ENCODE measurements at regions not wholly inside any gene's neighbourhood (a gene's known extent, or its start where the extent isn't known, plus 50 kb on each side); places are given as distances from the start of the nearest gene placed in this dataset.

DNA sequence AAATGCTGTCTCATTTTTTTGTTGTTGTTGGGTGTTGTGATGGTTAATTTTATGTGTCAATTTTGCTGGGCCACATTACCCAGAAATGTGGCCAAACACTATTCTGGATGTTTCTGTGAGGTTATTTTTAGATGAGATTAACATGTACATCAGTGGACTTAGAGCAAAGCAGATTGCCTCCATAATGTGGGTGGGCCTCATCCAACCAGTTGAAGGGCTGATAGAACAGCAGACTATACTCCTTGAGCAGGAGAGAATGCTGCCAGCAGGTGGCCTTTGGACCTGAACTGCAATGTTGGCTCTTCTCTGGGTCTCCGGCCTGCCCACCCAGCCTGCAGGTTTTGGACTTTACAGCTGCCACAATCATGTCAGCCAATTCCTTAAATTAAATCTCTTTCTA is 169.0 kb downstream of the FTCDNL1 start:
- TF ChIP-seq CTCF (IDR thresholded peaks at IDR 0.05) (no peak), POLR2A (IDR thresholded peaks at IDR 0.05) (no peak)
